WI38 (cell line): ENCODE measurements at regions not wholly inside any gene's neighbourhood (a gene's known extent, or its start where the extent isn't known, plus 50 kb on each side); places are given as distances from the start of the nearest gene placed in this dataset.

Experiments used
- H3K4me3 ChIP-seq: 2 replicates; pipeline ENCODE4 v1.5.1; 2011; ENCODE audit warnings: low read depth, mild to moderate bottlenecking, control low read depth, low read length
- TF ChIP-seq, protein P1 (sequence below): IDR thresholded peaks from 2 replicates; pipeline ENCODE4 v1.5.1; 2012; ENCODE audit warnings: low read depth, mild to moderate bottlenecking, control low read depth, low read length

- TF ChIP-seq, protein P1, sequence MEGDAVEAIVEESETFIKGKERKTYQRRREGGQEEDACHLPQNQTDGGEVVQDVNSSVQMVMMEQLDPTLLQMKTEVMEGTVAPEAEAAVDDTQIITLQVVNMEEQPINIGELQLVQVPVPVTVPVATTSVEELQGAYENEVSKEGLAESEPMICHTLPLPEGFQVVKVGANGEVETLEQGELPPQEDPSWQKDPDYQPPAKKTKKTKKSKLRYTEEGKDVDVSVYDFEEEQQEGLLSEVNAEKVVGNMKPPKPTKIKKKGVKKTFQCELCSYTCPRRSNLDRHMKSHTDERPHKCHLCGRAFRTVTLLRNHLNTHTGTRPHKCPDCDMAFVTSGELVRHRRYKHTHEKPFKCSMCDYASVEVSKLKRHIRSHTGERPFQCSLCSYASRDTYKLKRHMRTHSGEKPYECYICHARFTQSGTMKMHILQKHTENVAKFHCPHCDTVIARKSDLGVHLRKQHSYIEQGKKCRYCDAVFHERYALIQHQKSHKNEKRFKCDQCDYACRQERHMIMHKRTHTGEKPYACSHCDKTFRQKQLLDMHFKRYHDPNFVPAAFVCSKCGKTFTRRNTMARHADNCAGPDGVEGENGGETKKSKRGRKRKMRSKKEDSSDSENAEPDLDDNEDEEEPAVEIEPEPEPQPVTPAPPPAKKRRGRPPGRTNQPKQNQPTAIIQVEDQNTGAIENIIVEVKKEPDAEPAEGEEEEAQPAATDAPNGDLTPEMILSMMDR = no peak
- H3K4me3 ChIP-seq = no peak overlapping the region
These were observed 50.5 kb upstream of the PMFBP1 start for GRCh38 chr16:72222503-72222902.
